GM12891 (cell line): ENCODE measurements at regions not wholly inside any gene's neighbourhood (a gene's known extent, or its start where the extent isn't known, plus 50 kb on each side); places are given as distances from the start of the nearest gene placed in this dataset.

Experiments used
- POLR2A ChIP-seq: IDR thresholded peaks from 2 replicates; pipeline ENCODE4 v1.6.1; 2011; ENCODE audit warnings: low read depth, low read length, control low read depth
- POLR2AphosphoS5 ChIP-seq: IDR thresholded peaks from 2 replicates; pipeline ENCODE4 v1.6.1; 2011; ENCODE audit warnings: low read depth, low read length, control low read depth
- SPI1 ChIP-seq: IDR thresholded peaks from 2 replicates; pipeline ENCODE4 v1.6.1; 2011; ENCODE audit warnings: low read depth, low read length, control low read depth
- TAF1 ChIP-seq: IDR thresholded peaks from 2 replicates; pipeline ENCODE4 v1.6.1; 2011; ENCODE audit warnings: low read depth, low read length, control low read depth

DNA sequence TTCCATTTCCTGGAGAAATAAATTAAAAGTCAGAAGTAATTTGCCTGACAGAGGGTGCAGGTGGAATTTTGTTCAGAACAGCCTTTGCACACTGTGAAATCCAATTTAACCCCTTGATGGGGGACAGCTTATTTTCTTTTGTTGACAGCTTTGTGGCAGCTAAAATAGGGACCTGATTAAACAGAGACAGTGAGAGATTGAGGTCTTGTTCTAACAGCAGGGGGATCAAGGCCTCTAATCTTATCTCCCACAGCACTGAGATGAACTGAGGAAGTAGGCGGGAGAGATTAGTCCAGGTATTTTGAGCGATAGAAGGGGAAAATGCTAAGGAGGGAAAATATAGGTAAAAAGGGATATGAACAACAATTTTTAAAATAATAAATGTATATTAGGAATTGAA lies 1491.4 kb upstream of the GOT2 start:
- TF ChIP-seq POLR2AphosphoS5 (no peak), POLR2A (no peak), TAF1 (no peak), SPI1 (no peak)
